Caco-2 (cell line): ENCODE measurements at regions not wholly inside any gene's neighbourhood (a gene's known extent, or its start where the extent isn't known, plus 50 kb on each side); places are given as distances from the start of the nearest gene placed in this dataset. TPM values are rescaled to one million over a fixed set of nuclear protein-coding genes. Genes with fewer than 3 reads are reported as not detected.

Experiments
- BruUV-seq: library from RNA; stranded (reverse); fragments of 400-500 nt; replicated peaks from 2 replicates; lab custom pipeline; 2021; lab: Mats Ljungman, UMichigan
- CTCF ChIA-PET: fragments of 300-600 bp; sonication (Branson Sonifier 250); formaldehyde crosslinking; loops from one replicate; lab custom pipeline; 2022; ENCODE audit warnings: antibody characterized with exemption; lab: Charles Lee
- POLR2A ChIA-PET: fragments of 300-600 bp; sonication (Branson Sonifier 250); formaldehyde crosslinking; loops from one replicate; lab custom pipeline; 2022; ENCODE audit warnings: antibody characterized with exemption; lab: Charles Lee
- DNase-seq, 2 experiments: peaks; one replicate each; pipeline versions ENCODE4 v3.0.0 to v3.0.0-alpha.2; 2020 to 2022
- H3K27me3 ChIP-seq: replicated peaks from 2 replicates; pipeline ENCODE4 v1.6.0; 2011; ENCODE audit warnings: low read length; ENCODE audit not compliant: control insufficient read depth, insufficient read depth
- H3K36me3 ChIP-seq: 2 replicates; pipeline ENCODE4 v1.5.1; 2011; ENCODE audit warnings: low read length; ENCODE audit not compliant: control insufficient read depth, insufficient read depth
- H3K4me1 ChIP-seq: fragments of 250-450 bp; sonication (Bioruptor Pico); 2 replicates; pipeline ENCODE4 v1.5.1; 2020; ENCODE audit warnings: mild to moderate bottlenecking
- H3K4me3 ChIP-seq: 2 replicates; pipeline ENCODE4 v1.5.1; 2011; ENCODE audit warnings: low read depth, mild to moderate bottlenecking, control low read depth, low read length
- H3K9me3 ChIP-seq: fragments of 250-450 bp; sonication (Bioruptor Pico); 2 replicates; pipeline ENCODE4 v1.5.1; 2020; ENCODE audit warnings: mild to moderate bottlenecking, moderate library complexity
- H3K27ac Mint-ChIP-seq: one replicate; pipeline ENCODE4 v1.8.0; 2022; ENCODE audit warnings: mixed read lengths; ENCODE audit not compliant: unreplicated experiment
- H3K27me3 Mint-ChIP-seq: one replicate; pipeline ENCODE4 v1.8.0; 2022; ENCODE audit warnings: mixed read lengths; ENCODE audit not compliant: insufficient read depth, unreplicated experiment
- H3K36me3 Mint-ChIP-seq: one replicate; pipeline ENCODE4 v1.8.0; 2022; ENCODE audit warnings: mild to moderate bottlenecking, mixed read lengths; ENCODE audit not compliant: insufficient read depth, unreplicated experiment
- H3K4me1 Mint-ChIP-seq: one replicate; pipeline ENCODE4 v1.8.0; 2022; ENCODE audit warnings: low read depth, mixed read lengths; ENCODE audit not compliant: unreplicated experiment
- H3K4me3 Mint-ChIP-seq: one replicate; pipeline ENCODE4 v1.8.0; 2022; ENCODE audit warnings: mild to moderate bottlenecking, moderate library complexity, mixed read lengths; ENCODE audit not compliant: unreplicated experiment
- H3K9me3 Mint-ChIP-seq: one replicate; pipeline ENCODE4 v1.8.0; 2022; ENCODE audit warnings: mixed read lengths; ENCODE audit not compliant: unreplicated experiment
- CTCF ChIP-seq, 2 experiments: fragments of 200-600 bp in 1 of 2; IDR thresholded peaks; 1 replicate in 1 of 2; 2 replicates in 1 of 2; pipeline versions ENCODE4 v1.5.1 to v1.8.0; 2011 to 2022; ENCODE audit warnings: antibody characterized with exemption in 1 of 2, control low read depth in 1 of 2, inconsistent platforms in 1 of 2, low read depth in 1 of 2, low read length in 1 of 2, mild to moderate bottlenecking in 1 of 2, moderate library complexity in 1 of 2; ENCODE audit not compliant: insufficient read depth in 1 of 2, severe bottlenecking in 1 of 2, unreplicated experiment in 1 of 2
- intact Hi-C: fragments of 100-400 bp; cut with micrococcal nuclease; formaldehyde crosslinking; loops from one replicate; pipeline ENCODE4 v1.10.0; 2022; ENCODE audit not compliant: unreplicated experiment
- microRNA-seq: library from miRNA; unstranded; fragments of <30 nt; microRNA quantifications from one replicate; pipeline ENCODE4 v1.2.0, GENCODE V29; 2022

GRCh38 chr6:33854572-33855030, 50.8 kb upstream of the MLN start:
- H3K27me3 ChIP-seq = no peaks in the 10 kb centered on the region
- Mint-ChIP-seq H3K27me3 (no peaks in the 10 kb centered on the region), H3K4me3 (no peak overlapping the region), H3K4me1 (peaks cover 8% of the 10 kb centered on the region), H3K9me3 (no peaks in the 10 kb centered on the region), H3K36me3 (no peaks in the 10 kb centered on the region), H3K27ac (no peak overlapping the region)
- POLR2A ChIA-PET = no interaction called here
- DNase-seq = no peak
- H3K9me3 ChIP-seq = no peaks in the 10 kb centered on the region
- intact Hi-C loops = loop anchor here (5.0 to 10.0 kb wide), 2 partner anchors 38 to 170 kb away; no protein-coding TSS in a partner anchor
- TF ChIP-seq CTCF (IDR thresholded peaks at IDR 0.05; ENCODE audit: insufficient read depth in 1 of 2, low read depth in 1 of 2, low read length in 1 of 2, severe bottlenecking in 1 of 2, unreplicated experiment in 1 of 2) = no peak
- CTCF ChIA-PET = interaction anchor here (1.0 kb wide), 1 partner anchor 14 kb away, joined by 3 read pairs; no protein-coding TSS in a partner anchor
- no peaks in the 10 kb centered on the region for H3K36me3 ChIP-seq
- H3K4me3 ChIP-seq = no peak overlapping the region
- BruUV-seq = no TSS peak
- H3K4me1 ChIP-seq = peaks cover 30% of the 10 kb centered on the region

- DNase-seq = no peak
- no peak for TF ChIP-seq CTCF (IDR thresholded peaks at IDR 0.05; ENCODE audit: insufficient read depth in 1 of 2, low read depth in 1 of 2, low read length in 1 of 2, severe bottlenecking in 1 of 2, unreplicated experiment in 1 of 2)
- peaks cover 8% of the 10 kb centered on the region for H3K4me1 Mint-ChIP-seq
- no peak overlapping the region for H3K27ac Mint-ChIP-seq
- no peak overlapping the region for H3K4me3 Mint-ChIP-seq
- Histone ChIP-seq H3K4me1 (peaks cover 30% of the 10 kb centered on the region), H3K4me3 (no peak overlapping the region), H3K27me3 (no peaks in the 10 kb centered on the region), H3K9me3 (no peaks in the 10 kb centered on the region), H3K36me3 (no peaks in the 10 kb centered on the region)
- BruUV-seq = no TSS peak
- no peaks in the 10 kb centered on the region for H3K9me3 Mint-ChIP-seq
- no peaks in the 10 kb centered on the region for H3K36me3 Mint-ChIP-seq
- no peaks in the 10 kb centered on the region for H3K27me3 Mint-ChIP-seq
- intact Hi-C loops = loop anchor here (5.0 to 10.0 kb wide), 2 partner anchors 39 to 171 kb away; no protein-coding TSS in a partner anchor
- CTCF ChIA-PET = interaction anchor here (1.0 kb wide), 1 partner anchor 15 kb away, joined by 3 read pairs; no protein-coding TSS in a partner anchor
- POLR2A ChIA-PET = no interaction called here
These were observed 49.9 kb upstream of the MLN start for GRCh38 chr6:33853736-33854135.

Small RNA genes lying in the stretch of these regions (microRNA-seq; reads per million reads assigned to microRNA genes)
- gene MIR7159 = not detected
